ENCODE measurements at regions not wholly inside any gene's neighbourhood (a gene's known extent, or its start where the extent isn't known, plus 50 kb on each side); places are given as distances from the start of the nearest gene placed in this dataset.

DNA sequence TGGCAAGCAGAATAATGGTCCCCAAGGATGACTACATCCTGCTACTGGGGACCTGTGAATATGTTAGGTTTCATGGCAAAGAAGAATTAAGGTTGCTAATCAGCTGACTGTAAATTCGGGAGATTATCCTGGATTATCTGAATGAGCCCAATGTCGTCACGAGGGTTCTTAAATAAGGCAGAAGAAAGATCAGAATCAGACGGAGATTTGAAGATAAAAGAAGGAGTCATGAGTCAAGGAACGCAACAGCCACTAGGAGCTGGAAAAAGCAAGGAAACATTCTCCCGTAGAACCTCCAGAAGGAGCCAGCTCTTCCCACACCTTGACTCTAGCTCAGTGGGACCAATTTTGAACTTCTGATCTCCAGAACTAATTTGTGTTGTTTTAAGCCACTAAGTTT is 82.9 kb upstream of the APBB1IP start:
- H3K4me3 ChIP-seq (ENCODE audit: low read depth, low read length) = no peak overlapping the region
- TF ChIP-seq, protein P1, sequence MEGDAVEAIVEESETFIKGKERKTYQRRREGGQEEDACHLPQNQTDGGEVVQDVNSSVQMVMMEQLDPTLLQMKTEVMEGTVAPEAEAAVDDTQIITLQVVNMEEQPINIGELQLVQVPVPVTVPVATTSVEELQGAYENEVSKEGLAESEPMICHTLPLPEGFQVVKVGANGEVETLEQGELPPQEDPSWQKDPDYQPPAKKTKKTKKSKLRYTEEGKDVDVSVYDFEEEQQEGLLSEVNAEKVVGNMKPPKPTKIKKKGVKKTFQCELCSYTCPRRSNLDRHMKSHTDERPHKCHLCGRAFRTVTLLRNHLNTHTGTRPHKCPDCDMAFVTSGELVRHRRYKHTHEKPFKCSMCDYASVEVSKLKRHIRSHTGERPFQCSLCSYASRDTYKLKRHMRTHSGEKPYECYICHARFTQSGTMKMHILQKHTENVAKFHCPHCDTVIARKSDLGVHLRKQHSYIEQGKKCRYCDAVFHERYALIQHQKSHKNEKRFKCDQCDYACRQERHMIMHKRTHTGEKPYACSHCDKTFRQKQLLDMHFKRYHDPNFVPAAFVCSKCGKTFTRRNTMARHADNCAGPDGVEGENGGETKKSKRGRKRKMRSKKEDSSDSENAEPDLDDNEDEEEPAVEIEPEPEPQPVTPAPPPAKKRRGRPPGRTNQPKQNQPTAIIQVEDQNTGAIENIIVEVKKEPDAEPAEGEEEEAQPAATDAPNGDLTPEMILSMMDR (IDR thresholded peaks at IDR 0.05; ENCODE audit: low read depth, low read length, missing control alignments) = no peak
- in situ Hi-C loops (cut with HindIII; ENCODE audit: low pct_ligation_motif_present, low sequenced_read_pairs) = no loop called here
- H3K27ac ChIP-seq = no peak overlapping the region
- no peak for DNase-seq
- H3K36me3 ChIP-seq (replicated peaks) = no peaks in the 10 kb centered on the region
- no peaks in the 10 kb centered on the region for H3K27me3 ChIP-seq (replicated peaks)

DNA sequence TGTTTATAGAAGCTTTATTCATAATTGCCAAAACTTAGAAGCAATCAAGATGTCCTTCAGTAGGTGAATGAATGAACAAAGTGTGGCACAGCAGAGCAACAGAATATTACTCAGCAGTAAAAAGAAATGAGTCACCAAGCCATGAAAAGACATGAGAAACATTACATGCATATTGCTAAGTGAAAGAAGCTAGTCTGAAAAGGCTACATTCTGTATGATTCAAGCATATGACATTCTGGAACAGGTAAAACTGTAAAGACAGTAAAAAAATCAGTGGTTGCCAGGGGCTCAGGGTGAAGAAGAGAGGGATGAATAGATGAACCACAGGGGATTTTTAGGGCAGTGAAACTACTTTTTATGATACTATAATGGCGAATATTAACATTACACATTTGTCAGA is 80.9 kb upstream of the APBB1IP start:
- Histone ChIP-seq H3K27me3 (replicated peaks) (no peaks in the 10 kb centered on the region), H3K27ac (no peak overlapping the region), H3K4me3 (ENCODE audit: low read depth, low read length) (no peak overlapping the region), H3K36me3 (replicated peaks) (no peaks in the 10 kb centered on the region)
- in situ Hi-C loops (cut with HindIII; ENCODE audit: low pct_ligation_motif_present, low sequenced_read_pairs) = no loop called here
- DNase-seq = no peak
- TF ChIP-seq, protein P1 (IDR thresholded peaks at IDR 0.05; ENCODE audit: low read depth, low read length, missing control alignments) = no peak

DNA sequence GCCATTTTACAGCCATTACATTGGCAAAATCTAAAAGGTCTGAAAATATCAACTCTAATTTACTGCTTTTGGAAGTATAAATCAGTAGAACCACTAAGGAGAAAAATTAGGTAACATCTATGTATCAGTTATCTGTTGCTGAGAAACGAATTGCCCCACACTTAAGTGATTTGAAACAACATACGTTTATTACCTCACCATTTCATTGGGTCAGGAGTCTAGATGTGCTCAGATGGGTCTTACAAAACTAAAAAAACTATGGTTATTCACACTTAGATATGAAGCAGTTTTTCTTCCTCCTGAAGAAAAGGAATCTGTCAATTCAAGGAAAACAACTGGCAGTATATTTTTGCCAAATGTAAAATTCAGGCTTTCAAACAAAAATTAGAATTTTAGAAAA is 80.1 kb upstream of the APBB1IP start:
- DNase-seq = no peak
- Histone ChIP-seq H3K36me3 (replicated peaks) (no peaks in the 10 kb centered on the region), H3K4me3 (ENCODE audit: low read depth, low read length) (no peak overlapping the region), H3K27me3 (replicated peaks) (no peaks in the 10 kb centered on the region), H3K27ac (no peak overlapping the region)
- in situ Hi-C loops (cut with HindIII; ENCODE audit: low pct_ligation_motif_present, low sequenced_read_pairs) = no loop called here
- TF ChIP-seq, protein P1 (IDR thresholded peaks at IDR 0.05; ENCODE audit: low read depth, low read length, missing control alignments) = no peak

DNA sequence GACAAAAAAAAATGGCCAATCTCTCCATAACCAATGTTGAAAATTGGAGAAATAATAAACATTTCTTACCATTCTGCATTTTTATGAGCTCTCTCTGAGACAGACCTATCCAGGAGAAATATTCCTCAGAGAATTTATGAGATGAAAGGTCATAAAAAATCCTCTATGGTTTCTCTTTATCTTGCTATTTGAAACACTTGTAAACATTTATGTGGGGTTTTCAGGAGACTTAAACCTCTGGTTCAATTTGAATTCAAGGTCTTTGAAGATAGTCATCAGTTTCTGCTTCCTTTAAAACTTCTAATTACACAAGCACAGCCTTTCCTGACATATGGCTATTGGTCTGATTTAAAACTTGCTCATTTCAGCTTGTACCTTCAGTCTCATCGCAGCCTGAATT is 78.5 kb upstream of the APBB1IP start:
- Histone ChIP-seq H3K27me3 (replicated peaks) (no peaks in the 10 kb centered on the region), H3K36me3 (replicated peaks) (no peaks in the 10 kb centered on the region), H3K4me3 (ENCODE audit: low read depth, low read length) (no peak overlapping the region), H3K27ac (no peak overlapping the region)
- TF ChIP-seq, protein P1 (IDR thresholded peaks at IDR 0.05; ENCODE audit: low read depth, low read length, missing control alignments) = no peak
- in situ Hi-C loops (cut with HindIII; ENCODE audit: low pct_ligation_motif_present, low sequenced_read_pairs) = no loop called here
- DNase-seq = no peak

DNA sequence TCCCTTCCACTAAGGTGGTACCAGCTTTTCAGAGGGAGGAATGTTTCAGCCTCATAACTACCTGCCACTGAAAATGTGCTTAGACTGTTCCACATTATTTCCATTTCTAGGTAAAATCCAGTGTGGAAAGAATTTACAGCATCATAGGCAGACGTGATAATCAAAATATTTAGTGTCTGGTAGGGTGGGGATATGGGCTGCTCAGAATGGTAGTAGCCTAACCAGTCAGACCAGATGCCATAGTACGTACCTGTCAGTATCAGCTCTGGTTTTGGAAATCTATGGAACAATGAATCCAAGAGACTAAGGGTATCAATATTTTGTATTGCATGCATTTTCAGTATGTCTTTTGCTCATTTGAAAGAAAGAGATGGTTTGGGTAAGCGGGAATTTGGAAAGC is 76.8 kb upstream of the APBB1IP start:
- TF ChIP-seq, protein P1 (IDR thresholded peaks at IDR 0.05; ENCODE audit: low read depth, low read length, missing control alignments) = no peak
- Histone ChIP-seq H3K36me3 (replicated peaks) (no peaks in the 10 kb centered on the region), H3K27ac (no peak overlapping the region), H3K4me3 (ENCODE audit: low read depth, low read length) (no peak overlapping the region), H3K27me3 (replicated peaks) (no peaks in the 10 kb centered on the region)
- in situ Hi-C loops (cut with HindIII; ENCODE audit: low pct_ligation_motif_present, low sequenced_read_pairs) = no loop called here
- DNase-seq = no peak

DNA sequence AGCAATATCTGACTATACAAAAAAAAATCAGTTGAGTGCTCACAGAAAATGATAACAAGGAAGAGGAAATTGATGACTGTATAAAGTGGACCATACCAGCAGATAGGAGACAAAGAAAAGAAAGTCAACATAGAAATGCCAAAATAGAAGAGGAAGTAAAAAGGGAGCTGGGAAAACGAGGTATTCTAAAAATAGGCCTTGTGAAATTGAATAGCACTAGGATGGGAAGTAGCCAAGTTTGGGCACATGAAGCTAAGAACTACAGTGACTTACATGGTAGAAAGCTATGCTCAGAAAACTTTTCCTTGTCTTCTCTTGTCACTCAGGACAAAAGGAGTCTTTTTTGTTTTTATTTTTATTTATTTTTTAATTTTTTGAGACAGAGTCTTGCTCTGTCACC is 76.2 kb upstream of the APBB1IP start:
- Histone ChIP-seq H3K27ac (no peak overlapping the region), H3K27me3 (replicated peaks) (no peaks in the 10 kb centered on the region), H3K36me3 (replicated peaks) (no peaks in the 10 kb centered on the region), H3K4me3 (ENCODE audit: low read depth, low read length) (no peak overlapping the region)
- in situ Hi-C loops (cut with HindIII; ENCODE audit: low pct_ligation_motif_present, low sequenced_read_pairs) = no loop called here
- TF ChIP-seq, protein P1 (IDR thresholded peaks at IDR 0.05; ENCODE audit: low read depth, low read length, missing control alignments) = no peak
- DNase-seq = no peak
